ENCODE measurements at regions not wholly inside any gene's neighbourhood (a gene's known extent, or its start where the extent isn't known, plus 50 kb on each side); places are given as distances from the start of the nearest gene placed in this dataset.
A peak's percentile ranks its signal among the peaks of the same experiment; 100 is the strongest.

GRCh38 chr11:15910761-15911160 is 445.6 kb downstream of the SOX6 start:
- Histone ChIP-seq H3K27me3 (no peaks in the 10 kb centered on the region), H3K36me3 (no peaks in the 10 kb centered on the region), H3K4me1 (no peaks in the 10 kb centered on the region), H3K4me3 (no peak overlapping the region), H3K27ac (no peak overlapping the region), H3K9me3 (no peaks in the 10 kb centered on the region)
- TF ChIP-seq CTCF (IDR thresholded peaks at IDR 0.05) (no peak), POLR2A (IDR thresholded peaks at IDR 0.05) (no peak)
- no peak for DNase-seq

GRCh38 chr11:15911377-15912044 is 444.8 kb downstream of the SOX6 start:
- H3K4me1 ChIP-seq: no peaks in the 10 kb centered on the region
- no peaks in the 10 kb centered on the region for H3K9me3 ChIP-seq
- no peaks in the 10 kb centered on the region for H3K36me3 ChIP-seq
- no peak overlapping the region for H3K4me3 ChIP-seq
- no peaks in the 10 kb centered on the region for H3K27me3 ChIP-seq
- no peak overlapping the region for H3K27ac ChIP-seq
- DNase-seq: no peak
- no peak for TF ChIP-seq CTCF (IDR thresholded peaks at IDR 0.05)
- no peak for TF ChIP-seq POLR2A (IDR thresholded peaks at IDR 0.05)

- no peaks in the 10 kb centered on the region for H3K4me1 ChIP-seq
- DNase-seq: no peak
- no peaks in the 10 kb centered on the region for H3K36me3 ChIP-seq
- H3K27ac ChIP-seq: no peak overlapping the region
- H3K27me3 ChIP-seq: no peaks in the 10 kb centered on the region
- no peak overlapping the region for H3K4me3 ChIP-seq
- no peak for TF ChIP-seq CTCF (IDR thresholded peaks at IDR 0.05)
- no peak for TF ChIP-seq POLR2A (IDR thresholded peaks at IDR 0.05)
- H3K9me3 ChIP-seq: no peaks in the 10 kb centered on the region
Measured at GRCh38 chr11:15912291-15912690, 444.1 kb downstream of the SOX6 start.

- no peaks in the 10 kb centered on the region for H3K27me3 ChIP-seq
- no peak for TF ChIP-seq POLR2A (IDR thresholded peaks at IDR 0.05)
- no peak for TF ChIP-seq CTCF (IDR thresholded peaks at IDR 0.05)
Measured at GRCh38 chr11:15912825-15913224, 443.5 kb downstream of the SOX6 start.

GRCh38 chr11:15913261-15913660 is 443.1 kb downstream of the SOX6 start:
- Histone ChIP-seq H3K9me3 (no peaks in the 10 kb centered on the region), H3K27ac (no peak overlapping the region), H3K36me3 (no peaks in the 10 kb centered on the region), H3K27me3 (no peaks in the 10 kb centered on the region), H3K4me3 (no peak overlapping the region), H3K4me1 (no peaks in the 10 kb centered on the region)
- TF ChIP-seq POLR2A (IDR thresholded peaks at IDR 0.05) (no peak), CTCF (IDR thresholded peaks at IDR 0.05) (no peak)
- peak in 1 of 3 donors; percentile 2 for DNase-seq

More at GRCh38 chr11:15912825-15913224, 443.5 kb downstream of the SOX6 start:
- H3K4me3 ChIP-seq: no peak overlapping the region
- DNase-seq: no peak
- no peaks in the 10 kb centered on the region for H3K36me3 ChIP-seq
- H3K27ac ChIP-seq: no peak overlapping the region
- no peaks in the 10 kb centered on the region for H3K4me1 ChIP-seq
- no peaks in the 10 kb centered on the region for H3K9me3 ChIP-seq

Small RNAs in the stretch of these regions (small RNA-seq; reads per million reads assigned to genes)
- gene RF00324: 0 reads per million in 2 donors
